ENCODE measurements at regions not wholly inside any gene's neighbourhood (a gene's known extent, or its start where the extent isn't known, plus 50 kb on each side); places are given as distances from the start of the nearest gene placed in this dataset.

- H3K4me3 Mint-ChIP-seq (ENCODE audit: unreplicated experiment): no peak overlapping the region
- intact Hi-C loops (cut with micrococcal nuclease): no loop called here
- H3K36me3 Mint-ChIP-seq (ENCODE audit: insufficient read depth, unreplicated experiment): no peaks in the 10 kb centered on the region
- no peak for TF ChIP-seq CTCF (IDR thresholded peaks at IDR 0.05; ENCODE audit: unreplicated experiment)
- peak; percentile 8 for DNase-seq (ENCODE audit: unreplicated experiment)
- ChIA-PET CTCF (no interaction called here), POLR2A (no interaction called here)
- H3K9me3 Mint-ChIP-seq (ENCODE audit: unreplicated experiment): peaks cover 18% of the 10 kb centered on the region
- BruUV-seq (replicated peaks): no TSS peak
- H3K27me3 Mint-ChIP-seq (ENCODE audit: insufficient read depth, unreplicated experiment): no peaks in the 10 kb centered on the region
- no peak overlapping the region for H3K27ac Mint-ChIP-seq (ENCODE audit: low read depth, unreplicated experiment)
- H3K4me1 Mint-ChIP-seq (ENCODE audit: insufficient read depth, unreplicated experiment): no peaks in the 10 kb centered on the region
Measured at GRCh38 chr3:147864754-147865354, 455.7 kb downstream of the ZIC1 start.

GRCh38 chr3:147866561-147866960 is 457.4 kb downstream of the ZIC1 start:
- Mint-ChIP-seq H3K4me3 (ENCODE audit: unreplicated experiment) (no peak overlapping the region), H3K27me3 (ENCODE audit: insufficient read depth, unreplicated experiment) (no peaks in the 10 kb centered on the region), H3K27ac (ENCODE audit: low read depth, unreplicated experiment) (no peak overlapping the region), H3K9me3 (ENCODE audit: unreplicated experiment) (peaks cover 18% of the 10 kb centered on the region), H3K4me1 (ENCODE audit: insufficient read depth, unreplicated experiment) (no peaks in the 10 kb centered on the region), H3K36me3 (ENCODE audit: insufficient read depth, unreplicated experiment) (no peaks in the 10 kb centered on the region)
- no peak for TF ChIP-seq CTCF (IDR thresholded peaks at IDR 0.05; ENCODE audit: unreplicated experiment)
- ChIA-PET POLR2A (interaction anchor here (0.6 to 0.9 kb wide), 2 partner anchors 40 to 1743 kb away, joined by 3 read pairs; no protein-coding TSS in a partner anchor), CTCF (no interaction called here)
- DNase-seq (ENCODE audit: unreplicated experiment): no peak
- no TSS peak for BruUV-seq (replicated peaks)
- intact Hi-C loops (cut with micrococcal nuclease): no loop called here

DNA sequence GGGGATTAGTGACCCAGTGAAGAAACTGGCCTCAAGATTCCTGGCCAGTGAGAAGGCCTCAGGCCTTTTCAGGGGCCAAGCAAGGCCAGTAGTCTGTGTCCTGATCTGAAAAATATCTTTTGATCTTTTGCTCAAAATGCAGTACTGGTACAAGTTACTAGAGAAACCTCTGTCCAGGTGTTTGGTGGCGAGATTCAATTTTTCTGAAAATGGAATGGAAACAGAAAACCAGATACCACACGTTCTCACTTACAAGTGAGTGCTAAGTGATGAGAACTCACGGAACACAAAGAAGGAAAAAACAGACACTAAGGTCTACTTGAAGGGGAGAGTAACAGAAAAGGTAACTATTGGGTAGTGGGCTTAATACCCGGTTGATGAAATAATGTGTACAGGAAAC is 463.4 kb downstream of the ZIC1 start:
- ChIA-PET POLR2A (no interaction called here), CTCF (no interaction called here)
- intact Hi-C loops (cut with micrococcal nuclease): no loop called here
- H3K27me3 Mint-ChIP-seq (ENCODE audit: insufficient read depth, unreplicated experiment): no peaks in the 10 kb centered on the region
- no peaks in the 10 kb centered on the region for H3K36me3 Mint-ChIP-seq (ENCODE audit: insufficient read depth, unreplicated experiment)
- no peaks in the 10 kb centered on the region for H3K4me1 Mint-ChIP-seq (ENCODE audit: insufficient read depth, unreplicated experiment)
- DNase-seq (ENCODE audit: unreplicated experiment): no peak
- H3K9me3 Mint-ChIP-seq (ENCODE audit: unreplicated experiment): peaks cover 17% of the 10 kb centered on the region
- H3K4me3 Mint-ChIP-seq (ENCODE audit: unreplicated experiment): no peak overlapping the region
- no peak overlapping the region for H3K27ac Mint-ChIP-seq (ENCODE audit: low read depth, unreplicated experiment)
- no TSS peak for BruUV-seq (replicated peaks)
- TF ChIP-seq CTCF (IDR thresholded peaks at IDR 0.05; ENCODE audit: unreplicated experiment): no peak

DNA sequence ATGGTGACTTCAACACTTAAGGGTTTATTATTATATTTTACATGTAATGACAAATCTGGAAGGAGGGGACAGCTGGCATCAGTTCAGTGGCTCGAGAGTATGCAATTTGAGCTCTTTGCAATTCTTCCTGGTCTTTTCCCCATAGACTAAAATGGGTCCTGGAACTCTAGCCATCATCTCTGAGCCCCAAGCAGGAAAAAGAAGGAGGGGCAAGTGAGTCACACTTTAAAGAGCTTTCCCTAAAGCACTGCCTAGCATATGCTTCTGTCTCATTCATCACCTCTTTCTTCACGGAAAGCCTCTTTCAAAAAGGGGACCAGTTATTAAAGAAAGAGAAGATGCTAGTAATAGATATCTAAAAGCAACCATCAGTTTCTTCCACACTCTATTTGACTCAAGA is 466.3 kb downstream of the ZIC1 start:
- Mint-ChIP-seq H3K36me3 (ENCODE audit: insufficient read depth, unreplicated experiment) (no peaks in the 10 kb centered on the region), H3K4me3 (ENCODE audit: unreplicated experiment) (no peak overlapping the region), H3K27ac (ENCODE audit: low read depth, unreplicated experiment) (no peak overlapping the region), H3K27me3 (ENCODE audit: insufficient read depth, unreplicated experiment) (no peaks in the 10 kb centered on the region), H3K9me3 (ENCODE audit: unreplicated experiment) (peaks cover 17% of the 10 kb centered on the region), H3K4me1 (ENCODE audit: insufficient read depth, unreplicated experiment) (no peaks in the 10 kb centered on the region)
- BruUV-seq (replicated peaks): no TSS peak
- ChIA-PET POLR2A (no interaction called here), CTCF (interaction anchor here (0.6 to 1.0 kb wide), 2 partner anchors 27 to 30 kb away, joined by 3 read pairs; no protein-coding TSS in a partner anchor)
- TF ChIP-seq CTCF (IDR thresholded peaks at IDR 0.05; ENCODE audit: unreplicated experiment): no peak
- intact Hi-C loops (cut with micrococcal nuclease): no loop called here
- peak; percentile 17 for DNase-seq (ENCODE audit: unreplicated experiment)
